22Rv1 (cell line): ENCODE measurements at regions not wholly inside any gene's neighbourhood (a gene's known extent, or its start where the extent isn't known, plus 50 kb on each side); places are given as distances from the start of the nearest gene placed in this dataset.

Experiments
- H3K27ac ChIP-seq: fragments of 450-650 bp; 2 replicates; pipeline ENCODE4 v1.5.1; 2017
- CTCF ChIP-seq: fragments of 450-650 bp; IDR thresholded peaks from 2 replicates; pipeline ENCODE4 v1.5.1; 2017; ENCODE audit warnings: mild to moderate bottlenecking
- ZFX ChIP-seq: fragments of 450-650 bp; IDR thresholded peaks from 2 replicates; pipeline ENCODE4 v1.6.1; 2017; ENCODE audit warnings: antibody characterized with exemption, borderline replicate concordance

- H3K27ac ChIP-seq: no peak overlapping the region
- no peak for TF ChIP-seq ZFX
- TF ChIP-seq CTCF: no peak
Observed at GRCh38 chr1:175803413-175803812, 60.0 kb upstream of the TNR start.

- TF ChIP-seq CTCF: 0 out of 2 replicates have a peak, but pooled peaks have one; percentile 6
- no peak for TF ChIP-seq ZFX
- no peak overlapping the region for H3K27ac ChIP-seq
Observed at GRCh38 chr1:175802407-175803123, 59.2 kb upstream of the TNR start.

GRCh38 chr1:175801979-175802378, 58.6 kb upstream of the TNR start:
- TF ChIP-seq ZFX: no peak
- TF ChIP-seq CTCF: no peak
- H3K27ac ChIP-seq: no peak overlapping the region

GRCh38 chr1:175797576-175797975, 54.2 kb upstream of the TNR start:
- TF ChIP-seq ZFX (no peak), CTCF (no peak)
- H3K27ac ChIP-seq: no peak overlapping the region

GRCh38 chr1:175794586-175794985, 51.2 kb upstream of the TNR start:
- no peak overlapping the region for H3K27ac ChIP-seq
- TF ChIP-seq CTCF (no peak), ZFX (no peak)

GRCh38 chr1:175793617-175794016, 50.2 kb upstream of the TNR start:
- H3K27ac ChIP-seq: no peak overlapping the region
- TF ChIP-seq CTCF (no peak), ZFX (no peak)
